Astrocyte of the spinal cord (primary cell): ENCODE measurements at regions not wholly inside any gene's neighbourhood (a gene's known extent, or its start where the extent isn't known, plus 50 kb on each side); places are given as distances from the start of the nearest gene placed in this dataset.
"Not testable (repeated sequence)": the region's sequence is repeated elsewhere in the genome, so short reads cannot be mapped to it uniquely, and the experiment has no call there.

Source experiments
- DNase-seq: peaks from one replicate; pipeline ENCODE4 v3.0.0; 2011; ENCODE audit warnings: low read depth, low spot score
- H3K4me3 ChIP-seq: 2 replicates; pipeline ENCODE4 v1.5.1; 2011; ENCODE audit warnings: low read depth, mild to moderate bottlenecking, low read length, moderate library complexity
- in situ Hi-C: cut with HindIII; loops from 2 replicates; pipeline ENCODE4 v1.10.0; 2017; ENCODE audit warnings: low sequenced_read_pairs
- TF ChIP-seq, protein P1 (sequence below): IDR thresholded peaks from 2 replicates; pipeline ENCODE4 v1.5.1; 2012; ENCODE audit warnings: low read depth, mild to moderate bottlenecking, low read length, inconsistent platforms

DNA sequence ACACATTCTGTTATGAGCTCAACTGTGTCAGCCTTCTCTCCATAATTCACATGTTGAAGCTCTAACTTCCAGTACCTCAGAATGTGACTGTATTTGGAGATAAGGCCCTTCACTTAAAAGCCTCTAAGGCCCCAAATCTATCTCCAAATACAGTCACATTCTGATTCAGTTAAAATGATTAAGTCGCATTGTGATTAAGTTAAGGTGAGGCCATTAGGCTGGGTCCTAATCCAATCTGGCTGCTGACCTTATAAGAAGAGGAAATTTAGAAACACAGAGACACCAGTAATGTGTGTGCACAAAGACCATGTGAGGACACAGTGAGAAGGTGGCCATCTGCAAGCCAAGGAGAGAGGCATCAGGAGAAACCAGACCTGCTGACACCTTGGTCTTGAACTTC is 141.6 kb downstream of the GXYLT1 start:
- TF ChIP-seq, protein P1, sequence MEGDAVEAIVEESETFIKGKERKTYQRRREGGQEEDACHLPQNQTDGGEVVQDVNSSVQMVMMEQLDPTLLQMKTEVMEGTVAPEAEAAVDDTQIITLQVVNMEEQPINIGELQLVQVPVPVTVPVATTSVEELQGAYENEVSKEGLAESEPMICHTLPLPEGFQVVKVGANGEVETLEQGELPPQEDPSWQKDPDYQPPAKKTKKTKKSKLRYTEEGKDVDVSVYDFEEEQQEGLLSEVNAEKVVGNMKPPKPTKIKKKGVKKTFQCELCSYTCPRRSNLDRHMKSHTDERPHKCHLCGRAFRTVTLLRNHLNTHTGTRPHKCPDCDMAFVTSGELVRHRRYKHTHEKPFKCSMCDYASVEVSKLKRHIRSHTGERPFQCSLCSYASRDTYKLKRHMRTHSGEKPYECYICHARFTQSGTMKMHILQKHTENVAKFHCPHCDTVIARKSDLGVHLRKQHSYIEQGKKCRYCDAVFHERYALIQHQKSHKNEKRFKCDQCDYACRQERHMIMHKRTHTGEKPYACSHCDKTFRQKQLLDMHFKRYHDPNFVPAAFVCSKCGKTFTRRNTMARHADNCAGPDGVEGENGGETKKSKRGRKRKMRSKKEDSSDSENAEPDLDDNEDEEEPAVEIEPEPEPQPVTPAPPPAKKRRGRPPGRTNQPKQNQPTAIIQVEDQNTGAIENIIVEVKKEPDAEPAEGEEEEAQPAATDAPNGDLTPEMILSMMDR = no peak
- no peak overlapping the region for H3K4me3 ChIP-seq
- DNase-seq = no peak
- in situ Hi-C loops = no loop called here

DNA sequence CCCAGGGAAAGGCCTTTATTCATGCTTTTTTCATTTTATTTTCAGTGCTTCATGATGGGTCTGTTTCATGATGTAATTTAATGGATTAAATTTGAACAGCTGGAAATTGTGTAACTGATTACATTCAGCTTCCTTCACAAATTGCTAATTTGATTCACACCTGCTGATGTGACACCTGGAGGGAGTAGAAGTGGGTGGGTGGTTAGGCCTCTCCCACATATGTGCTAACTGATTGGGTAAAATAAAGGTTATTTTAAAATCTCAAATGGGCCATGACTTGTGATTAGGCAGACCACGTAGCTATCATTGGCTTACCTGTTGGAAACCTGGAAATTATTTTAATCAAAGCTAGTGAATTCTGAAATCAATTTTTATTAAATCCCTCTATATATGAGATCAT is 142.1 kb downstream of the GXYLT1 start:
- DNase-seq = no peak
- in situ Hi-C loops = no loop called here
- TF ChIP-seq, protein P1 = no peak
- no peak overlapping the region for H3K4me3 ChIP-seq

DNA sequence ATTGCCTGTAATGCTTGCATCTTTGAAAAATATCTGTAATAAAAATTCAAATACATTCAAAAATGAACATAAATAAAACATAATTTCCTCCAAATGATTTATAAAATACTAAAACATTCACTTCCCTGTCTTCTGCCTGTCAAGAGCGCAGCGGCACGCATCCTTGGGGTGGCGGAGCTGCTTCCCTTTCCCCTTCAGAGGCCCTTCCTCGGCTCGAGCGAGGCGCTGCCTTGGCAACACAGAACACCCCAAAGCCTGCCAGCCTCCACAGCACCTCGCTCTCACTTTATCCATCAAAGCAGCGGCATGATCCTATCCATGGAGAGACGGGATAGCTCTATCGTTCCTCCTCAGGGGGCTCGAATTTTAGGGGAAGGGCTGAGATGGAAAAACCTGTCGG is 146.2 kb downstream of the GXYLT1 start:
- H3K4me3 ChIP-seq = no peak overlapping the region
- no peak for DNase-seq
- in situ Hi-C loops = no loop called here
- TF ChIP-seq, protein P1 = no peak

DNA sequence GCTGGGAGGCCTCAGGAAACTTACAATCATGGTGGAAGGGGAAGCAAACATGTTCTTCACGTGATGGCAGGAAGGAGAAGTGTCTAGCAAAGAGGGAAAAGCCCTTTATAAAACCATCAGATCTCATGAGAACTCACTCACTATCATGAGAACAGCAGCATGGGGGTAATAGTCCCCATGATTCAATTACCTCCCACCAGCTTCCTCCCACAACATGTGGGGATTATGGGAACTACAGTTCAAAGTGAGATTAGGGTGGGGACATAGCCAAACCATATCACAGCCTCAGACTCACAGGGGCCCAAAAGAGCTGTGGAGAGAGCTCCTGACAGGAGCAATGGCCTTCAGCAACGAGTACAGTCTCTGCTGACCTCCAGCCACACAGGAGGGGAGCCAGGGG is 151.4 kb downstream of the GXYLT1 start:
- in situ Hi-C loops = no loop called here
- H3K4me3 ChIP-seq = no peak overlapping the region

DNA sequence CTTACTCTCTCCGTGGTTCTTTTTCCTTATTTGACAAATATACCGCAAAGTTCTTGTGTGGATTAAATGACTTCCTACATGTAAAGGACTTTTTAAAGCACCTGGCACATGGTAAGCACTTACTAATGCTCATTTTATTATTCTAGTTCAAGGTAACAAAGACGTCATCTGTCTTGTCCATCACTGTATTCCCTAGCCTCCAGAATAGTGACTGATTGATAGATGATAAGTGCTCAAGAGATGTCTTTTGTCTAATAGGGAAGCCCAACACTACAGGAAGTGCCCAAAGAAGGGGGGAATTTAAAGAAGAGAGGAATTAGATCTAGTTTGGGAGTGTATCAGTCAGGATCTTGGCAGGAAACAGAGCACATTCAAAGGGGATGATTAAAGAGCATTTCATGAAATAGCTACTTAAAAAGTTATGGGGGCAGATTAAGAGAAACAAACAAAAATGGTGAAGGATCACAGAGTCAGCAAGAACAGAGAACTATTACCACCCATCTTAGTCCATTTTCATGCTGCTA is 151.9 kb downstream of the GXYLT1 start:
- H3K4me3 ChIP-seq = no peak overlapping the region
- no peak for DNase-seq
- in situ Hi-C loops = no loop called here
- TF ChIP-seq, protein P1 = no peak

More for the DNA sequence above, 151.4 kb downstream of the GXYLT1 start:
- no peak for DNase-seq
- TF ChIP-seq, protein P1 = no peak

DNA sequence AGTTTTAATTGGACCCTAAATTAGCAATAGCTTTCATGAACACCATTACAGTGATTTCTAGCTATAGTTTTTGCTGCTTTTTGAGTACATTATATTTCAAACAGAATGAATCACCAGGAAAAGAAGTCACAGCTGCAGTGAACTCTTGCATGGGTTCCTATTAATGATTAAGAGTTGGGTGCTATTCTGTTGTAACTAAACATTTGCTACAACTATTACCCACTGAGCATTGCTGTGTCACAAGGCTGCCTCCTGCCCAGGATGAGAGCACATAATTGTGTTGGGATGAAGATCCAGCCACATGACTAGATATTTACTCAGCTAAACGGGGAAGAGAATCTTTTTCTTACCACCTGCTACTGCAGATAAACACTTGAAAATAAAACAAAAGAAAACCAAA is 152.7 kb downstream of the GXYLT1 start:
- in situ Hi-C loops = no loop called here
- H3K4me3 ChIP-seq = no peak overlapping the region
- DNase-seq = no peak
- TF ChIP-seq, protein P1 = no peak

DNA sequence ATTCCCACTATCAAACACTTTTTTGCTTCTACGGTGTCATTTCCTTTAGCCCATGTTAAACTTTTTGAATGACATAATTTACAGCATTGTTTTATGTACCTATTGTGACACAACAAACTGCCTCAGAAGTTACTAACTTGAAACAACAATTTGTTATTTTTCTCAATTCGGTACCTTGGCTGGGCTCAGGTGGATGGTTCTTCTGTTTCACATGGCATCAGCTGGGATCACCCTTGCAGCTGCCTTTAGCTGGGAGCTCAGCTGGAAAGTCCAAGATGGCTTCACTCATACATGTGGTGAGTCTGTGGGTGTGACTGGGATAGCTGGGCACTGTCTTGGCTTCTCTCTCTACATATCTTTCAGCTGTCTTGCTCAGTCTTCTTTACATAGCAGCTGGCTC is 156.0 kb downstream of the GXYLT1 start:
- TF ChIP-seq, protein P1 = no peak
- no peak overlapping the region for H3K4me3 ChIP-seq
- in situ Hi-C loops = no loop called here
- no peak for DNase-seq

DNA sequence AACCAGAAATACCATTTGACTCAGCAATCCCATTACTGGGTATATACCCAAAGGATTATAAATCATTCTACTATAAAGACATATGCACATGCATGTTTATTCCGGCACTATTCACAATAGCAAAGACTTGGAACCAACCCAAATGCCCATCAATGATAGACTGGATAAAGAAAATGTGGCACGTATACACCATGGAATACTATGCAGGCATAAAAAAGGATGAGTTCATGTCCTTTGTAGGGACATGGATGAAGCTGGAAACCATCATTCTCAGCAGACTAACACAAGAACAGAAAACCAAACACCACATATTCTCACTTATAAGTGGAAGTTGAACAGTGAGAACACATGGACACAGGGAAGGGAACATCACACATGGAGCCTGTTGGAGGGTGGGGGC is 158.2 kb downstream of the GXYLT1 start:
- in situ Hi-C loops, H3K4me3 ChIP-seq, DNase-seq: not testable (repeated sequence)
